ENCODE measurements at regions not wholly inside any gene's neighbourhood (a gene's known extent, or its start where the extent isn't known, plus 50 kb on each side); places are given as distances from the start of the nearest gene placed in this dataset.

DNA sequence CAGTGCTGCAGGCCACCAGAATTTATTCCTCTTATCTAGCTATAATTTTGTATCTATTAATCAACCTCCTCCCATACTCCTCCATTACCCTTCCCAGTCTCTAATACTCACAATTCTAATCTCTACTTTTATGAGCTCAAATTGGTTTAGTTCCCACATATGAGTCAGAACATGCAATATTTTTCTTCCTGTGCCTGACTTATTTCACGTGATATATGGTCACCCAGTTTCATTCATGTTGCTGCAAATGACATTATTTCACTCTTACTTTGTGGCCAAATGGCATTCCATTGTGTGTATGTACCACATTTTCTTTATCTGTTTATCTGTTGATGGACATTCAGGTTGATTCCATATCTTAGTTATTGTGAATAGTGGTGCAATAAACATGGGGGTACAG lies 483.5 kb downstream of the ACTRT1 start:
- H2BK5ac ChIP-seq (ENCODE audit: low read depth, low read length, poor library complexity, severe bottlenecking): no peak overlapping the region
- H3K23ac ChIP-seq (ENCODE audit: low read depth, low read length): no peak overlapping the region
- H3K9me1 ChIP-seq (ENCODE audit: insufficient read depth, low read length): no peaks in the 10 kb centered on the region
- H3K56ac ChIP-seq (ENCODE audit: extremely low read depth, insufficient read depth, low read length): no peak overlapping the region
- H2BK20ac ChIP-seq (ENCODE audit: low read depth, low read length): no peak overlapping the region
- H2BK120ac ChIP-seq (ENCODE audit: low read depth, low read length): no peak overlapping the region
- no peaks in the 10 kb centered on the region for H3K9me3 ChIP-seq (ENCODE audit: control insufficient read depth, insufficient read depth, low read length)
- H4K5ac ChIP-seq (ENCODE audit: low read depth, low read length): no peak overlapping the region
- H3K27me3 ChIP-seq (ENCODE audit: control insufficient read depth, insufficient read depth, low read length): no peaks in the 10 kb centered on the region
- H4K91ac ChIP-seq (ENCODE audit: insufficient read depth, low read depth, low read length): no peak overlapping the region
- no peak overlapping the region for H2AFZ ChIP-seq (replicated peaks; ENCODE audit: low read length, poor library complexity)
- H2BK15ac ChIP-seq (ENCODE audit: low read depth, low read length): no peak overlapping the region
- H2AK5ac ChIP-seq (ENCODE audit: low read depth, low read length): no peak overlapping the region
- H3K14ac ChIP-seq (replicated peaks; ENCODE audit: low read depth, low read length): no peak overlapping the region
- H2AK9ac ChIP-seq (replicated peaks; ENCODE audit: low read depth, low read length, poor library complexity): no peak overlapping the region
- intact Hi-C loops (cut with micrococcal nuclease) (no loop called here), dilution Hi-C loops (cut with HindIII; ENCODE audit: low sequenced_read_pairs, unreplicated experiment) (no loop called here), in situ Hi-C loops (cut with MboI; ENCODE audit: low sequenced_read_pairs) (no loop called here)
- no peak overlapping the region for H3K4me3 ChIP-seq (ENCODE audit: insufficient read depth, low read depth, low read length)
- WGBS, 2 experiments (ENCODE audit: extremely low coverage in 2 of 2, insufficient read length in 1 of 2): no CpG with 5 or more reads among the region's 1 CpG
- ChIA-PET POLR2A (ENCODE audit: unreplicated experiment) (no interaction called here), CTCF (no interaction called here)
- BruUV-seq (replicated peaks): no TSS peak
- ATAC-seq (ENCODE audit: low read depth): no peak
- H3K4me1 ChIP-seq (ENCODE audit: control insufficient read depth, insufficient read depth, low read length): no peaks in the 10 kb centered on the region
- H3K27ac ChIP-seq (ENCODE audit: insufficient read depth, low read length): no peak overlapping the region
- no peak for DNase-seq
- H3K4ac ChIP-seq (ENCODE audit: low read depth, low read length): no peak overlapping the region
- no peak overlapping the region for H3K9ac ChIP-seq (ENCODE audit: low read depth, low read length)
- H3K18ac ChIP-seq (ENCODE audit: low read depth, low read length): no peak overlapping the region
- no peaks in the 10 kb centered on the region for H3K36me3 ChIP-seq (ENCODE audit: control insufficient read depth, insufficient read depth, low read length)
- TF ChIP-seq MXI1 (IDR thresholded peaks at IDR 0.05; ENCODE audit: borderline replicate concordance, low read depth, low read length) (no peak), CEBPB (IDR thresholded peaks at IDR 0.05; ENCODE audit: low read depth, low read length) (no peak), RAD21 (IDR thresholded peaks at IDR 0.05; ENCODE audit: low read length) (no peak), SMC3 (IDR thresholded peaks at IDR 0.05; ENCODE audit: low read depth, low read length) (no peak), MAZ (IDR thresholded peaks at IDR 0.05; ENCODE audit: borderline replicate concordance, low read depth, low read length) (no peak), RCOR1 (IDR thresholded peaks at IDR 0.05; ENCODE audit: insufficient replicate concordance, low read length) (no peak), BHLHE40 (IDR thresholded peaks at IDR 0.05; ENCODE audit: low read depth, low read length) (no peak), FOS (IDR thresholded peaks at IDR 0.05; ENCODE audit: low read depth, low read length) (no peak), MAFK (IDR thresholded peaks at IDR 0.05; ENCODE audit: low read depth, low read length) (no peak), NFE2L2 (IDR thresholded peaks at IDR 0.05; ENCODE audit: low read depth, low read length) (no peak), CHD1 (IDR thresholded peaks at IDR 0.05; ENCODE audit: low read depth, low read length) (no peak), RFX5 (IDR thresholded peaks at IDR 0.05; ENCODE audit: low read depth, low read length) (no peak), USF2 (IDR thresholded peaks at IDR 0.05; ENCODE audit: low read depth, low read length) (no peak), CTCF (conservative IDR thresholded peaks at IDR 0.05; ENCODE audit: low read depth, low read length) (no peak), POLR2A (IDR thresholded peaks at IDR 0.05; ENCODE audit: low read depth, low read length) (no peak)
- TF ChIP-seq, protein P1, sequence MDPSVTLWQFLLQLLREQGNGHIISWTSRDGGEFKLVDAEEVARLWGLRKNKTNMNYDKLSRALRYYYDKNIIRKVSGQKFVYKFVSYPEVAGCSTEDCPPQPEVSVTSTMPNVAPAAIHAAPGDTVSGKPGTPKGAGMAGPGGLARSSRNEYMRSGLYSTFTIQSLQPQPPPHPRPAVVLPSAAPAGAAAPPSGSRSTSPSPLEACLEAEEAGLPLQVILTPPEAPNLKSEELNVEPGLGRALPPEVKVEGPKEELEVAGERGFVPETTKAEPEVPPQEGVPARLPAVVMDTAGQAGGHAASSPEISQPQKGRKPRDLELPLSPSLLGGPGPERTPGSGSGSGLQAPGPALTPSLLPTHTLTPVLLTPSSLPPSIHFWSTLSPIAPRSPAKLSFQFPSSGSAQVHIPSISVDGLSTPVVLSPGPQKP (IDR thresholded peaks at IDR 0.05; ENCODE audit: borderline replicate concordance, low read depth, low read length): no peak
- no peaks in the 10 kb centered on the region for H4K20me1 ChIP-seq (ENCODE audit: insufficient read depth, low read length)
- H4K8ac ChIP-seq (ENCODE audit: low read depth in 2 of 2, low read length in 2 of 2): no peak overlapping the region
- no peak overlapping the region for H3K4me2 ChIP-seq (ENCODE audit: low read depth, low read length)
- H3K79me1 ChIP-seq (ENCODE audit: low read depth in 1 of 2, low read length in 2 of 2): no peaks in the 10 kb centered on the region

Data from IMR-90 (cell line).